Gastroesophageal sphincter (tissue), 3 donors: ENCODE measurements at regions not wholly inside any gene's neighbourhood (a gene's known extent, or its start where the extent isn't known, plus 50 kb on each side); places are given as distances from the start of the nearest gene placed in this dataset.

Source experiments
- CTCF ChIP-seq, 4 experiments: fragments of 200-600 bp in 2 of 4; fragments of 450-650 bp in 2 of 4; sonication (generic) in 1 of 4; IDR thresholded peaks; one replicate each; pipeline ENCODE4 v1.5.1; 2017 to 2019; ENCODE audit warnings: antibody characterized with exemption in 4 of 4, mild to moderate bottlenecking in 2 of 4, moderate library complexity in 2 of 4
- EP300 ChIP-seq: sonication (generic); formaldehyde crosslinking; IDR thresholded peaks from one replicate; pipeline ENCODE4 v1.6.1; 2017; ENCODE audit warnings: antibody characterized with exemption, mild to moderate bottlenecking
- POLR2A ChIP-seq, 2 donors: fragments of 450-650 bp; IDR thresholded peaks; one replicate each; pipeline ENCODE4 v1.6.1; 2017; ENCODE audit warnings: antibody characterized with exemption in 2 of 2, mild to moderate bottlenecking in 2 of 2, moderate library complexity in 1 of 2
- POLR2AphosphoS5 ChIP-seq: sonication (generic); formaldehyde crosslinking; IDR thresholded peaks from one replicate; pipeline ENCODE4 v1.6.1; 2017; ENCODE audit warnings: antibody characterized with exemption

DNA sequence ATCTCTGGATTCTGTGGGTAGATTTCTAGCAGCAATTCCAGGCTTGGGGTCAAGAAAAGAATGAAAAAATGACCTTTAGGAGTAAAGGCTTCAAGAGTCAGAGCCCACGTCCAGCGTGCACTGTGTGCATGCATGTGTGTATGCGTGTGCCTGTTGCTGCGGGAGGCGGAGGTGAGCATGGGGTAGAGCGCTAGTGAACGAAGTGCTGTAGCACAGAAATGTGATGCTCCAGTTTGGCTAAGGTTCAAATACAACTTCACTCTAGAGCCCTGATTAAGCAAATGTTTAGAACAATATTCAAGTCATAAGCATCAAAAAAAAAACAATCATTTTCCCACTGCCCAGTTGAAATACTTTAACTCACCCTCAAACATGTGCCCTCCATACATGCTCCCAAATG lies 403.9 kb downstream of the ZNF608 start:
- no peak for TF ChIP-seq CTCF (IDR thresholded peaks at IDR 0.05)
- TF ChIP-seq POLR2AphosphoS5 = peak; percentile 4
- no peak for TF ChIP-seq POLR2A (IDR thresholded peaks at IDR 0.05)
- TF ChIP-seq EP300 = no peak
